GM12865 (cell line): ENCODE measurements at regions not wholly inside any gene's neighbourhood (a gene's known extent, or its start where the extent isn't known, plus 50 kb on each side); places are given as distances from the start of the nearest gene placed in this dataset.

Experiments
- DNase-seq: peaks from one replicate; pipeline ENCODE4 v3.0.0; 2010; ENCODE audit warnings: low read depth
- H3K4me3 ChIP-seq: 2 replicates; pipeline ENCODE4 v1.5.1; 2011; ENCODE audit warnings: mild to moderate bottlenecking, low read depth, low read length, control low read depth
- TF ChIP-seq, protein P1 (sequence below): IDR thresholded peaks from 2 replicates; pipeline ENCODE4 v1.5.1; 2011; ENCODE audit warnings: low read length, control low read depth, low read depth, inconsistent platforms; ENCODE audit not compliant: insufficient read depth; ENCODE audit errors: missing control alignments

DNA sequence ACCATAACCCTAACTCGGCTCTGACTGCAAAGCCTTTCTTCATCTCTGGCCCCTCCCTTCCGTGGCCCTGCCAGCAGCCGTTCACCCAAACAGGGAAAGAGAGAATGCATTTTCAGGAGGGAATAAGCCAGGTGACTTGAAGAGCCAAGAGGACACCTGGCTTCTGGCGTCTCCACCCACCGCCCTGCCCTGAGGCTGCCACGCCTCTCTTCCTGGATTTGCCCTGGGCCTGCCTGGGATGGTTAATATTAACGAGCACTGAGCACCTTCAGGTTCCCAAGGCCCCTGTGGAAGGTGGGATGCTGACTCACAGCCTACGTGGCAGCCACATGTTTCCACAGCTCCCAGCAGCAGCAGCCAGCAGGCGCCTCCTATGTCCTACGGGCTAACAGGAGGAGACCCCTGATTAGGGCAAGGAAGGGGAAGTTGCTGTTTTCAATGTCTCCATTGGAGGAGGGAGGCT lies 138.0 kb upstream of the RREB1 start:
- DNase-seq, result no peak
- no peak overlapping the region for H3K4me3 ChIP-seq
- TF ChIP-seq, protein P1, sequence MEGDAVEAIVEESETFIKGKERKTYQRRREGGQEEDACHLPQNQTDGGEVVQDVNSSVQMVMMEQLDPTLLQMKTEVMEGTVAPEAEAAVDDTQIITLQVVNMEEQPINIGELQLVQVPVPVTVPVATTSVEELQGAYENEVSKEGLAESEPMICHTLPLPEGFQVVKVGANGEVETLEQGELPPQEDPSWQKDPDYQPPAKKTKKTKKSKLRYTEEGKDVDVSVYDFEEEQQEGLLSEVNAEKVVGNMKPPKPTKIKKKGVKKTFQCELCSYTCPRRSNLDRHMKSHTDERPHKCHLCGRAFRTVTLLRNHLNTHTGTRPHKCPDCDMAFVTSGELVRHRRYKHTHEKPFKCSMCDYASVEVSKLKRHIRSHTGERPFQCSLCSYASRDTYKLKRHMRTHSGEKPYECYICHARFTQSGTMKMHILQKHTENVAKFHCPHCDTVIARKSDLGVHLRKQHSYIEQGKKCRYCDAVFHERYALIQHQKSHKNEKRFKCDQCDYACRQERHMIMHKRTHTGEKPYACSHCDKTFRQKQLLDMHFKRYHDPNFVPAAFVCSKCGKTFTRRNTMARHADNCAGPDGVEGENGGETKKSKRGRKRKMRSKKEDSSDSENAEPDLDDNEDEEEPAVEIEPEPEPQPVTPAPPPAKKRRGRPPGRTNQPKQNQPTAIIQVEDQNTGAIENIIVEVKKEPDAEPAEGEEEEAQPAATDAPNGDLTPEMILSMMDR, result no peak

DNA sequence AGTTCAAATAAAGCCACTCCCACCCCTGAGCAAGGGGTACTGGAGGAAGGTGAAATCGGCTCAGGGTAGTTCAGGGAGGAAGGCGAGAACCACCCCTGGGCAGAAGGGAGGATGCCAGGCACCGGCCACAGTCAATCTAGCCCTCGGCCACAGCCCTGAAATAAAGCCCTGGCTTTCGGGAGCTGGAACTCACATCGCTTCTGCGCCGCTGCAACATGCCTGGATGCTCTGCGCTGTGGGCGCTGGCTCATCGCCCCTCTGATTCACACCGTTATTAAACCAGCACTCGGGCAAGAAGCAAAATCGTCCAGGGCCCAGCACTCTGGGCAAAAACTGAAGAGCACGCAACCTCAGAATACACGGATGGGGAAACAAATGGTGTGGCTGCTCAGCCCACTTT lies 136.9 kb upstream of the RREB1 start:
- DNase-seq, result no peak
- no peak overlapping the region for H3K4me3 ChIP-seq
- TF ChIP-seq, protein P1, result no peak

DNA sequence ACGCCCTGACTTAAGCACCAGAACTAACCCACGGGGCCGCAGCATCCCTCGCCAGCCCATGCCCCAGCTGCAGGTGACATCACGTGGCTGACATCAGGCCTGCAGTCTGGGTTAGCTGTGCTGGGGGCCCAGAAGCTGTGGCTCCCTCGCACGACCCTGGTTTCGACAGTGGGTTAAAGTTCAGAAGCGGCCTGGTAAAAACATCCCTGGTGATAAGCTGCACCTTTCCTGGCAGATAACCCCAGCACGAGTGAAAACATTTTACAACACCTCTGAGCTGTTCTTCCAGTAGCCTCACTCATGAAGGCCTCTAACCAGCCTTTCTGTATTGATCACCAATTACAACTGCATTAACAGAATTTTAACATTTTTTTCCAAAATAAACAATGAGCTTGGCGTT lies 136.4 kb upstream of the RREB1 start:
- DNase-seq, result no peak
- TF ChIP-seq, protein P1, result no peak
- H3K4me3 ChIP-seq, result no peak overlapping the region

DNA sequence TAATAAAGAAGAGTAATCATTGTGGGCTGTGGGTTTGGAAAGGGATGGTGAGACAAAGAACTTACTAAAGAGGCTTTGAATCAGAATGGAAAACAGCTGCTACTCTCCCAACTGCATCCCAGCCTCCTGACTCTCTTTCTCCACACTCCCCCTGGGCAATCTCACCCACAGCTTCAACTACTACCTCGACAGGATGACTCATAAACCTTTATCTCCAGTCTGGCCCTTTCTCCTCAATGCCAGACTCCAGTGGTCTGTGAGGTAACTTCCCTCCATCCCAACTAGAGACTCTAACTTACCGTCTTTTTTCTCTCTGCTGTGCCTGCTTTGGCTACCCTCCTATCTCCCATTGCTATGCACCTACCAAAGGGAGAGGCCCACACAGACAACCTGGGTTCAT lies 135.3 kb upstream of the RREB1 start:
- no peak for DNase-seq
- no peak overlapping the region for H3K4me3 ChIP-seq
- TF ChIP-seq, protein P1, result no peak

DNA sequence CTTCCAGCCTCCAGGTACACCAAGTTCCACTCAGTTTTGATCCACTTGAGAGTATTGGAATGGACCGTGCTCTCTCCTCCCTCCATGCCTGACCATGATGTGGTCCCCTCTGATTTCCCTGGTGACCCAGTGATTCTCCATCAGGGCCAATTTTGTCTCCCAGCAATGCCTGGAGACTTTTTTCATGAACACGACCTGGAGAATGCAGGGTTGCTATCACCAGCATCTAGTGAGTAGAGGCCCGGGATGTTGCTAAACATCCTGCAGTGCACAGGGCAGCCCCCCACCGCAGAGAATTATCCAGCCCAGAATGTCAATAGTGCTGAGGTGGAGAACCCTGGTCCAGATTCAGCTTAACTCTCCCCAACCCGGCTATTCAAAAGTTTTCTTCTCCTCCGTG lies 134.0 kb upstream of the RREB1 start:
- H3K4me3 ChIP-seq, result no peak overlapping the region
- no peak for DNase-seq
- TF ChIP-seq, protein P1, result no peak

DNA sequence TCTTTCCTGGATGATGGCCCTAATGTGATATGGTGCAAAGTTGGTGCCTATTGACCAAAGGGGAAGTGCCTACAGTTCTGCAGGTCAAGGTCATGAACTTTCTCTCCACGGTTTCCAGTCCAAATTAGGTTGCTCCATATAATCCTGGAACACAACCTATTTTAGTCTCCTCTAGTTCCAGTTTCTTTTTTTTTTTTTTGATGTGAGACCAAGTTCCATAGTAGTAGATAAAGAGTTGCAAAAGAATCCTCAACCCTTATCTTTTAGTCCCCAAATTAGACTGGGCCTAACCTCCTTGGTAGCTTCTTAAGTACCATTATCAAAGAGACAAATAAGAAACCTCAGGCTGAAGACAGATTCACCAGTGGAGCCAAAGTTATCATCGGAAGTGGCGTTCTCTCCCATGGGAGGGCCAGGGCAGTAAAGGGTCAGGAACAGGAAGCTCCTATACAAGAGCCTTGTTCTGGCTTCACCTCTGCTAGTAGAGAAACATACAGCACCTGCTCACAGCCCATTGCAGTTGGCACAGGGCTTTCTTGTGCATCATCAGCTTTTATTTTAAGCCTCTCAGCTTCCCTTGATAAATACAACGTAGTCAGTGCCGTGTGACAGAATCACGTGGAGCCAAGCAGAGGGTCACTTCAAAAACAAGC lies 132.2 kb upstream of the RREB1 start:
- H3K4me3 ChIP-seq, result no peak overlapping the region
- TF ChIP-seq, protein P1, result no peak
- no peak for DNase-seq

DNA sequence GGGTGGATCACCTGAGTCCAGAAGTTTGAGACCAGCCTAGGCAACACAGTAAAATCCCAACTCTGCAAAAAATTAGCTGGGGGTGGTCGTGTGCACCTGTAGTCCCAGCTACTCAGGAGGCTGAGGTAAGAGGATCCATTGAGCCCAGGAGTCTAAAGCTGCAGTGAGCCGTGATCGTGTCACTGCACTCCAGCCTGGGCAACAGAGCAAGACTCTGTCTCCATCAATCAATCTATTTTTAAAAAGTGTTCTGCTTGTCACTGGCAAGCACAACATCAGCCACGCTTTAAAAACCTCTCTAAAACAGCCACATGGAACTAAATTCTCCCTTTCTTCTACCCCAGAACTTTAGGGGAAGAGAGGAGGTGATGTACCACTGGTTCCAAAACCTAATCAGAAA lies 131.6 kb upstream of the RREB1 start:
- TF ChIP-seq, protein P1, result no peak
- H3K4me3 ChIP-seq, result no peak overlapping the region
- DNase-seq, result no peak
